HG03066 (cell line): ENCODE measurements at regions not wholly inside any gene's neighbourhood (a gene's known extent, or its start where the extent isn't known, plus 50 kb on each side); places are given as distances from the start of the nearest gene placed in this dataset.
"Not testable (repeated sequence)": the region's sequence is repeated elsewhere in the genome, so short reads cannot be mapped to it uniquely, and the experiment has no call there.

Experiments
- ATAC-seq: cut with Tn5 transposase; IDR thresholded peaks from one replicate; pipeline ENCODE4 v1.9.1; 2021; ENCODE audit warnings: low read depth; ENCODE audit not compliant: unreplicated experiment

DNA sequence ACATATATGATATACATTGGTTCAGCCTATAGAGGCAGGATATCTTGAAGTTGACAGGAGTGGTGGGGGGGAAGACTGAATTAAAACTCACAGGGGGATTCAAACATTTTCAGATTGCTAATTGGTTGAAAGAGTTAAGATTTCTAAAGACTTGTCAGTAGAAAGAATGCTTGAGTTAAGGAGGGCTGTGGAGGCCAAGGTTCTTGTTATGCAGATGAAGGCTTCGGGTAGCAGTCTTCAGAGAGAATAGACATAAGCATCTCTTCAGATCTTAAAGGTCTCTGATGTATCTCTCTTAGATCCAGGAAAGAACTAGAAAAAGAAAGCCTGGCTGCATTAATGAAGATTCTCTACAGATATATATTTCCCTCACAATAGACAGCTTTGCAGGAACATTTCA lies 209.8 kb upstream of the SEMA3D start:
- no peak for ATAC-seq

GRCh38 chr7:85392789-85393188 lies 205.9 kb upstream of the SEMA3D start:
- no peak for ATAC-seq

- ATAC-seq, result no peak
Observed at GRCh38 chr7:85392326-85392725, 205.5 kb upstream of the SEMA3D start.

DNA sequence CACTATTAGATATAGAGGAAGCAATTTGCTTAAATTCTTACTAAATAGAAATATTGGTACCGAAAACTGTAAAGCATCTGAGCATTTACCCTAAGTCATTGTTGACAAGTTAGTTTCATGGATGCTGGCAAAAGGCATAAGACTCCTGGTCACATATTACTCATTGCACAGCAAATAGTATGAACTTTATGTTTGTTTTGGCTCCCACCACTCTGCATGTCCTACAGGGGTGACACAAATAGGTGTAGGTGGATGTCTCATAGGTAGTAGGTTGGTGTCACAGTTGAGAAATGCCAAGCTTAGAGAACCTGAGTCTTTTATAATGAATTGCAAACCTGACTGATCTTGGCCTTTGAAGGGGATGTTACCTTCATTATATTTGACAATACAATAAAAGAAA lies 199.6 kb upstream of the SEMA3D start:
- ATAC-seq, result no peak

- ATAC-seq, result no peak
Observed at GRCh38 chr7:85384392-85384791, 197.5 kb upstream of the SEMA3D start.

DNA sequence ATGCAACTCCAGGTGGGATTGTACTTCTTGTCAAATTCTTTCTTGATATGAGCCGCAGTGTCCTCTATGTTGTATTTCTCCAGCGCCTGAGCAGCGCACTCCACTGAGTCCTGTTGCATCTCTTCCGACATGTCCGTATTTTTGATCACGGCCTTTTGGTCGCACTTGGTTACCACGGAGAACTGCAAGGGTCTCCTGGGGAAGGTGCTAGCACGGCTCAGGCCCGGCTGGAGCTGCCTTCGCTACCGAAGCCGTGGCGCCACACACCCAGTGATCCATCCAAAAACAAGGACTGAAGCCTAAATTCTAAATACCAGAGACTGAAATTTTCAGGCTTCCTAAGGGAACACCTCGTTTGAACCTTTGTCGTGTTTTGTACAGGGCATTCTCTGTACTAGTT lies 194.4 kb upstream of the SEMA3D start:
- ATAC-seq, result no peak

DNA sequence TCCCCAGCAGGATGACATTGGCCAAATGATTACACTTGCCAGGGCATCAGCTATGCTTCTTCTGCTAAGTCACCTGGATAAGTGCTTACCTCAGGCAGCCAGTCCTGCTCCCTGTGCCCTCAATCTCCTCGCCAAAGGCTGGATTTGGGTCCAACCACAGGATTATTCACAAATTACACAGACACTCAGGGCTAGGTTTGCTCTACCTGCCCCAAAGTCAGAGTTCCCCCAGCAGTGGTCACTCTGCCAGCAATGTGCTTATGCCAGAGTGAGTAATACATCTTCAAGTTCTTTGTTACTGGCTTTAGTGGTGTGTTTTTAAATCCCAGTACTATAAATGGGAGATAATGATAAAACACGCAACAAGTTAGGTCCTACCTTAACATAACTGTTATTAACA lies 189.7 kb upstream of the SEMA3D start:
- no peak for ATAC-seq

GRCh38 chr7:85356916-85357315 lies 170.1 kb upstream of the SEMA3D start:
- ATAC-seq, result no peak

GRCh38 chr7:85343484-85343883 lies 156.6 kb upstream of the SEMA3D start:
- no peak for ATAC-seq

- ATAC-seq, result no peak
Observed at GRCh38 chr7:85342781-85343180, 155.9 kb upstream of the SEMA3D start.

GRCh38 chr7:85341973-85342372 lies 155.1 kb upstream of the SEMA3D start:
- no peak for ATAC-seq

DNA sequence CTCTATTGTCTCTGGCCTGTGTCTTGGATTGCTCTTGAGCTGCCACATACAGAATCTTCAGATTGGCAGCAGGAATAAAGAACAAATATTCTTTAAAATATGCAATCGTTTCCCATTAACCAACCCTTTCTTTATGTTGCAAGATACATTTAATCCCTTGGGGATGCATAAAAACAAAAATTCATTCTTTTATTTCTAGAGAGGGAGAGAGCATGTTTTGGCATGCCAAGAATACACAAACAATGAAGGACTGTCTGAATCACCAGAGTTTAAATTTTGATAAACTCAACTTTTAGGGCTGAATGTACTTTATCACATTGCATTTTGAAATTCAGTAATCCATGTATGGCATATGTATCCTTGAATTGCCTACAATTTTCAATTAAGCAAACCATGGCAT lies 154.3 kb upstream of the SEMA3D start:
- ATAC-seq, result no peak

DNA sequence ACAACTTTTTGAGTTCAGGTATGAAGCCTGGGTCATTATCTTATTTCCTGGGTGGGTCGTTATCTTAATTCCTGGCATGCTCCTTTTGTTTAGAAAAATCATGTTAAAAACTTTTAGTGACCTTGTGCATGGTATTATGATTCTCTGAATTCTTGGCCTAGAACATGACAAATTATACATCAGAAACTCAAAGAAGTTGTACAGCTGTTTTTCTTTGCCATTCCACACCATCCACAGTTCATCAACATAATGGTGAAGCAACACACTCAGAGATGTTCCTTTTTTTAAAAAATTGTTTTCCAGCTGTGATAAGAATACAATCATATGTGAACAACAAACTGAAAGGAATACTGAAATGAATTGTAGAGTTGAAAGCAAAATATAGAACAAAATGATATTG lies 149.2 kb upstream of the SEMA3D start:
- no peak for ATAC-seq

DNA sequence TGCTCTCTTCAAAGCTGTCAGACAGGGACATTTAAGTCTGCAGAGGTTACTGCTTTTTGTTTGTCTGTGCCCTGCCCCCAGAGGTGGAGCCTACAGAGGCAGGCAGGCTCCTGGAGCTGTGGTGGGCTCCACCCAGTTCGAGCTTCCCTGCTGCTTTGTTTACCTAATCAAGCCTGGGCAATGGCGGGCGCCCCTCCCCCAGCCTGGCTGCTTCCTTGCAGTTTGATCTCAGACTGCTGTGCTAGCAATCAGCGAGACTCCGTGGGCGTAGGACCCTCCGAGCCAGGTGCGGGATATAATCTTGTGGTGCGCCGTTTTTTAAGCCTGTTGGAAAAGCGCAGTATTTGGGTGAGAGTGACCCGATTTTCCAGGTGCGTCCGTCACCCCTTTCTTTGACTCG lies 148.3 kb upstream of the SEMA3D start:
- not testable (repeated sequence) for ATAC-seq

- no peak for ATAC-seq
Observed at GRCh38 chr7:85328456-85328998, 141.7 kb upstream of the SEMA3D start.

GRCh38 chr7:85324145-85324799 lies 137.4 kb upstream of the SEMA3D start:
- no peak for ATAC-seq

GRCh38 chr7:85322252-85322651 lies 135.4 kb upstream of the SEMA3D start:
- no peak for ATAC-seq

- ATAC-seq, result no peak
Observed at GRCh38 chr7:85320699-85321476, 134.0 kb upstream of the SEMA3D start.

DNA sequence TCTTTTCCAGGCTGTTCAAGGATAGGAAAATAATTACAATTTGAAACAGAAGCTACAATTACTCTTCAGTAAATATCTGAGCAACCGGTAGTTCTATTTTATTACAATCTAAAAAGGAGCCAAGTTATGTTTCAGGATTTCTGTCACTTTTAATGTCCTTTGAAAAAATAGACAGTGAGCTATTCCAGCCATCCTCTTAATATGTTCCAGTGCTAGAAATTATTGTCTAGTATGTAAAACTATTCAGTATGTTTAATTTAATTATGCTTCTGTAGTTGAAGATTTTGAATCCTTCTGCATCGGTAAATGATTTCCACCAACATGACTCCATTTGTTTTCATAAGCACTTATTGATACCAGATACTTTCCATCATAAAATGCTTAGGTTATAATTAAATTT lies 129.6 kb upstream of the SEMA3D start:
- no peak for ATAC-seq

DNA sequence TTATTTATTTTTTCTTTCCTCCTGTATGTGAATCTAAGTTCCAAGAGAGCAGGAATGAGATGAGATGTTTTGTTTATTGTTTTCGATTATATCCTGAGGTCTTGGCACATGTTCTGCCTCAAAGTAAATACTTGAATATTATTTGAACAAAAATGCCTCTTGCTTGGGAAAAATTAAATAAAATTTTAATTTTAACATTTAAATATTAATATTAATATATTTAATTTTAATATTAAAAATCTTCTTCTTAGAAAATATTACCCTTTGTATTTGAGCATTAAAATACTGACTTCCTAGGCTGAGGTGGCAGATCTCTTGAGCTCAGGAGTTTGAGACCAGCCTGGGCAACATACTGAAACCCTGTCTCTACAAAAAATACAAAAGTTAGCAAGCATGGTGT lies 123.4 kb upstream of the SEMA3D start:
- no peak for ATAC-seq

DNA sequence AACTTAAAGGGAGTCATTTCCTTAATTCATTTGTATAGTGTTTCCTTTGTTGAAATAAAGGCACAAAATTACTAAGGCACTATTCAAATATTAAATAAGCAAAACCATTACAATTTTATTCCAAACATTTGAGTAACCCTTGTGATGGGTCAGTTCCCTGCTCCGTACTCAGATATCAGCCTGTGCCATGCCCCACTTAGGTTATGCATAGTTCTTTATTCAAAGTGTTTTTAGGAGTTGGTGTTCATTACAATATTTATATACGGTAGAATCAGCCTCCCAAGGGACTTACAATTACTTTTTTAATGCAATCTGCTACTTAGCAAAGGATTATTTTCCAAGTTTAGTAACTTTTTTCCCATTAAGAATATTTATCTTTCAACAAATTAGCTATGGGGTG lies 119.3 kb upstream of the SEMA3D start:
- no peak for ATAC-seq

DNA sequence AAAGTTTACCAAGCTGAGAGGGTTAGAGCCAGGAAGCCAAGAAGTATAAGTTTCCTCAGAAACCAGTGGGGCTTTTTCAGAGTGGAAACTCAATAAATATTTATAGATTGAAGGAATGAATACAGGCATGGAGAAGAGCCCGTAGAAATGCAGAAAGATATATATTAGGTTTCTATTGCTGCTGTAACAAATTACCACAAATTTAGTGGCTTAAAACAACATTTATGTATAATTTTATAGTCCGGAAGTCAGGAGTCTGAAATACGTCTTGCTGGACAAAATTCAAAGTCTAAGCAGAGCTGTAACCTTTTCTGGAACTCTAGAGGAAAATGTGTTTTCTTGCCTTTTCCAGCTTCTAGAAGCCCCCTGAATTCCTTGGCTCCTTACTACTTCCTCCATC lies 107.3 kb upstream of the SEMA3D start:
- ATAC-seq, result no peak
